ENCODE measurements at regions not wholly inside any gene's neighbourhood (a gene's known extent, or its start where the extent isn't known, plus 50 kb on each side); places are given as distances from the start of the nearest gene placed in this dataset.
"Not testable (repeated sequence)": the region's sequence is repeated elsewhere in the genome, so short reads cannot be mapped to it uniquely, and the experiment has no call there.

DNA sequence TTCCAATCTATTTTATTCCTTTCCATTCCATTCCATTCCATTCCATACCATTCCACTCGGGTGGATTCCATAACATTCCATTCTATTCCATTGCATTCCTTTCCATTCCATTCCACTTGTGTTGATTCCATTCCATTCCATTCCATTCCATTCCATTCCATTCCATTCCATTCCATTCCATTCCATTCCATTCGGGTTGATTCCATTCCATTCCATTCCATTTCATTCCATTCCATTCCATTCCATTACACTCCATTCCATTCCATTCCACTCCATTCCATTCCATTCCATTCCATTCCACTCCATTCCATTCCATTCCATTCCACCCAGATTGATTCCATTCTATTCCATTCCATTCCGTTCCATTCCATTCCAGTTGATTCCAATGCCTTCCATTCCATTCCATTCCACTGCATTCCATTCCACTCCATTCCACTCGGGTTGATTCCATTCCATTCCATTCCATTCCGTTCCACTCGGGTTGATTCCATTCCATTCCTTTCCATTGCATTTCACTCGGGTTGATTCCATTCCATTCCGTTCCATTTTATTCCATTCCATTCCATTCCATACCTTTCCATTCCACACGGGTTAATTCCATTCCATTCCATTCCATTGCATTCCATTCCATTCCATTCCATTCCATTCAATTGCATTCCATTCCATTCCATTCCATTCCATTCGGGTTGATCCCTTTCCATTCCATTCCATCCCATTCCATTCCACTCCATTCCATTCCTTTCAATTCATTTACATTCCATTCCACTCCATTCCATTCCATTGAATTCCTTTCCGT lies 168.4 kb downstream of the CWH43 start:
- H3K27ac ChIP-seq; H3K4me1 ChIP-seq; DNase-seq; H3K36me3 ChIP-seq (ENCODE audit: insufficient read depth in 1 of 2, low read depth in 1 of 2); H3K4me3 ChIP-seq; intact Hi-C loops (cut with DNase I); H3K27me3 ChIP-seq (ENCODE audit: insufficient read depth in 3 of 3, low read length in 2 of 3): not testable (repeated sequence)
- WGBS, 3 donors, result 56 to 59% (median 57%) methylated on average over 11 of the region's 11 CpGs
- peak; percentile 74 to 81 (median 78) for ATAC-seq
- H3K9me3 ChIP-seq, result peaks cover 14% of the 10 kb centered on the region

DNA sequence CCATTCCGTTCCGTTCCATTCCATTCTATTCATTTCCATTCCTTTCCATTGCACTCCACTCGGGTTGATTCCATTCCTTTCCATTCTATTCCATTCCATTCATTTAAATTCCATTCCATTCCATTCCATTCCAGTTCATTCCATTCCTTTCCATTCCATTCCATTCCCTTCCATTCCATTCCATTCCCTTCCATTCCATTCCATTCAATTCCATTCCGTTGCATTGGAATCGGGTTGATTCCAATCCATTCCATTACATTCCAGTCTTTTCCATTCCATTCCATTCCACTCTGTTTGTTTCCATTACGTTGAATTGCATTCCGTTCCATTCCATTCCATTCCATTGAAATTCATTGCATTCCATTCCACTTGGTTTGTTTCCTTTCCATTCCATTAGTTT lies 169.2 kb downstream of the CWH43 start:
- WGBS, 3 donors, result 68 to 74% (median 72%) methylated on average over 7 of the region's 7 CpGs
- H3K4me3 ChIP-seq; ATAC-seq; H3K9me3 ChIP-seq; H3K27ac ChIP-seq; H3K36me3 ChIP-seq (ENCODE audit: insufficient read depth in 1 of 2, low read depth in 1 of 2); H3K4me1 ChIP-seq; H3K27me3 ChIP-seq (ENCODE audit: insufficient read depth in 3 of 3, low read length in 2 of 3); DNase-seq; intact Hi-C loops (cut with DNase I): not testable (repeated sequence)

DNA sequence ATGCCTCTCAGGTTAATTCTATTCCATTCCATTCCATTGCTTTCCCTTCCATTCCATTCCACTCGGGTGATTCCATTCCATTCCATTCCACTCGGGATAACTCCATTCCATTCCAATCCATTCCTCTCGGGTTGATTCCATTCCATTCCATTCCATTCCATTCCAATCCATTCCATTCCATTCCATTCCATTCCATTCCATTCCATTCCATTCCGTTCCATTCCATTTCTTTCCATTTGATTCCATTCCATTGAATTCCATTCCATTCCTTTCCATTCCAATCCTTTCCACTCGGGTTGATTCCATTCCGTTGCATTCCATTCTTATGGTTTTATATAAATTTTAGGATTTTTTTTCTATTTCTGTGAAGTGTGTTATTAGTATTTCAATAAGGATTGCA lies 170.2 kb downstream of the CWH43 start:
- H3K9me3 ChIP-seq; intact Hi-C loops (cut with DNase I): not testable (repeated sequence)

DNA sequence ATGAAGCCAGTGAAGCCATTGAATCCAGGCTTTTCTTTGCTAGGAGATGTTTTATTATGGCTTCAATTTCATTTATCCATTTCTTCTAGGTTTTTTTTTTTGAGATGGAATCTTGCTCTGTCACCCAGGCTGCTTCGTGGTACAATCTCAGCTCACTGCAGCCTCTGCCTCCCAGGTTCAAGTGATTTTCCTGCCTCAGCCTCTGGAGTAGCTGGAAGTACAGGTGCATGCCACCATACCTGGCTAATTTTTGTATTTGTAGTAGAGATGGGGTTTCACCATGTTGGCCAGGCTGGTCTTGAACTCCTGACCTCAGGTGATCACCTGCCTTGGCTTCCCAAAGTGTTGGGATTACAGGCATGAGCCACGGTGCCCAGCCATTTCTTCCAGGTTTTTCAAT lies 171.6 kb downstream of the CWH43 start:
- WGBS, 3 donors, result 43 to 59% (median 46%) methylated on average over 2 of the region's 2 CpGs
- H3K36me3 ChIP-seq (ENCODE audit: insufficient read depth in 1 of 2, low read depth in 1 of 2); H3K27ac ChIP-seq; H3K4me3 ChIP-seq; H3K27me3 ChIP-seq (ENCODE audit: insufficient read depth in 3 of 3, low read length in 2 of 3); ATAC-seq; H3K4me1 ChIP-seq; H3K9me3 ChIP-seq; intact Hi-C loops (cut with DNase I); DNase-seq: not testable (repeated sequence)

More for the DNA sequence above, 170.2 kb downstream of the CWH43 start:
- not testable (repeated sequence) for H3K27ac ChIP-seq; DNase-seq; H3K36me3 ChIP-seq (ENCODE audit: insufficient read depth in 1 of 2, low read depth in 1 of 2); H3K27me3 ChIP-seq (ENCODE audit: insufficient read depth in 3 of 3, low read length in 2 of 3); H3K4me3 ChIP-seq; H3K4me1 ChIP-seq
- 61 to 62% (median 61%) methylated on average over 6 of the region's 6 CpGs for WGBS, 3 donors
- peak in 3 of 4 donors; percentile 40 to 48 (median 41) for ATAC-seq

DNA sequence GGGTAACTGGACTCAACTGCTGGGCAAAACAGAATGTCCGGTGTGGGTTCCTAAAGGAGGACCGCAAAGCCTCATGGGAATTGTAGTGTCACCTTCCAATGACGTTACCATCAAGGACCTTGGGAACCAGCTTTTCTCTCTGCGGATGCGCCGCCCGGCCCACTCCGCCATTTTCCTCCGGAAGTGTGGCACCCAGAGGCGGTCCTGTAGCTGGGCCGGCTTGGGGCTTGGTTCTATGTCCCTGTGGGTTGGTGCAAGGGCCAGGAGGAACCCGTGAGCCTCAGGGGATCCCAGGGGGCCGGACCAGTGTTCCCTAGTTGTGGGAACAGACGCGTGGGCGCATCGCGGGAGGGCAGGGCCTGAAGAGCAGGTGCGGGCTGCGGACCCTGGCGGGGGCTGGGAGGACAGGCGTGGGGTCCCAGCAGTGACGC lies 175.1 kb downstream of the CWH43 start:
- H3K27me3 ChIP-seq (ENCODE audit: insufficient read depth in 3 of 3, low read length in 2 of 3); H3K4me1 ChIP-seq; intact Hi-C loops (cut with DNase I); H3K36me3 ChIP-seq (ENCODE audit: insufficient read depth in 1 of 2, low read depth in 1 of 2); ATAC-seq; H3K4me3 ChIP-seq; H3K27ac ChIP-seq; DNase-seq; H3K9me3 ChIP-seq: not testable (repeated sequence)
- WGBS, 3 donors, result 72 to 82% (median 80%) methylated on average over 23 of the region's 23 CpGs

DNA sequence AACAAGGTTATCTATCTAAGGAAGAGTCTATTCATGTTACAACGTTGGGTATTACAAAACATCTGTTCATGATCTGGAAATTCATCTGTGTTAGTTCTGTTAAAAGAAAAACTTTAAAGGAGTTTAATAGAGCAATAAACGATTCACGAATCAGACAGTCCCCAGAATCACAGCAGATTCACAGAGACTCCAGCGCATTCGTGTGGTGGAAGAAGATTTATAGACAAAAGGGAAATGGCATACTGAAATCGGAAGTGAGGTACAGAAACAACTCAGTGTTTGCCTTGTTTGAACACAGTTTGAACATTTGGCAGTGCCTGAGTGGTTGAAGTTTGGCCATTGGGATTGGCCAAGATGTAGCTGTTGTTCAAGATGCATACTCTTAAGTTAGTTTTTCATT lies 178.8 kb downstream of the CWH43 start:
- H3K4me1 ChIP-seq; H3K27ac ChIP-seq; H3K36me3 ChIP-seq (ENCODE audit: insufficient read depth in 1 of 2, low read depth in 1 of 2); ATAC-seq; H3K4me3 ChIP-seq; H3K27me3 ChIP-seq (ENCODE audit: insufficient read depth in 3 of 3, low read length in 2 of 3); DNase-seq; H3K9me3 ChIP-seq; intact Hi-C loops (cut with DNase I): not testable (repeated sequence)
- 41 to 62% (median 59%) methylated on average over 6 of the region's 6 CpGs for WGBS, 3 donors

DNA sequence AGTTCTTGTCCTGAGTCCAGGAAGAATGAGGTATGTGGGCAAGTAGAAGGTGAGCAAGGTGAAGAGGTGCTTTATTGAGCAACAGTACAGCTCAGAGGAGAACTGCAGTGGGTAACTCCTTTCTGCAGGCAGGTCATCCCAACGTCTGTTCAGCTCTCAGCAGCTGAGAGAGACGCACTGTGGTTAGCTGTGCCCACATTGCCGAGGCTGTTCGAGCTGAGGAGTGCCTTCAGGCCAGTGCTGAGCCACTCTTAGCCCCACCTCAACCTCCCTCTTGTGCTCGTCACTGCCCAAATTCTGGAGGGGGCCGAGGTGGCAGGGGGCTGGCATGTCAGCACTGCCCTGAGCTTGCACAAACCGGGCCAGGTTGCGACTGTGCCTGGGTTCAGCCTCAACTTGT lies 191.8 kb downstream of the CWH43 start:
- intact Hi-C loops (cut with DNase I); H3K9me3 ChIP-seq; H3K36me3 ChIP-seq (ENCODE audit: insufficient read depth in 1 of 2, low read depth in 1 of 2); H3K4me3 ChIP-seq; ATAC-seq; DNase-seq; H3K4me1 ChIP-seq; H3K27me3 ChIP-seq (ENCODE audit: insufficient read depth in 3 of 3, low read length in 2 of 3); H3K27ac ChIP-seq: not testable (repeated sequence)
- WGBS, 3 donors, result 58 to 73% (median 66%) methylated on average over 7 to 8 of the region's 8 CpGs

DNA sequence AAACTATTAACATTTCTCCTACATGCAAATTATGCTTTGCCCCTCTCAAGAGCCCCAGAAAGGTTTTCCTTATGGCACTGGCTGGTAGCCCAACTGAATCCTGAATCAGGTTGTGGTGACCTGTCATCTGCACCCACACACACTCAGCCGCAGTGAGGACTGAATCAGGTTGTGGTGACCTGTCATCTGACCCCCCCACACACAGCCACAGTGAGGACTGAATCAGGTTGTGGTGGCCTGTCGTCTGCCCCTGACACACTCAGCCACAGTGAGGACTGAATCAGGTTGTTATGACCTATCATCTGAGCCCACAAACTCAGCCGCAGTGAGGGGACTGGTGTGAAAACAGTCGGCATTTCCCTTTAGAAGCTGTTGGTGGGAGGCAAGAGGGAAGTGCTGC lies 195.0 kb downstream of the CWH43 start:
- intact Hi-C loops (cut with DNase I); H3K27me3 ChIP-seq (ENCODE audit: insufficient read depth in 3 of 3, low read length in 2 of 3); H3K27ac ChIP-seq; ATAC-seq; H3K9me3 ChIP-seq; H3K36me3 ChIP-seq (ENCODE audit: insufficient read depth in 1 of 2, low read depth in 1 of 2); H3K4me3 ChIP-seq; DNase-seq; H3K4me1 ChIP-seq: not testable (repeated sequence)
- 58 to 68% (median 63%) methylated on average over 4 of the region's 4 CpGs for WGBS, 3 donors

DNA sequence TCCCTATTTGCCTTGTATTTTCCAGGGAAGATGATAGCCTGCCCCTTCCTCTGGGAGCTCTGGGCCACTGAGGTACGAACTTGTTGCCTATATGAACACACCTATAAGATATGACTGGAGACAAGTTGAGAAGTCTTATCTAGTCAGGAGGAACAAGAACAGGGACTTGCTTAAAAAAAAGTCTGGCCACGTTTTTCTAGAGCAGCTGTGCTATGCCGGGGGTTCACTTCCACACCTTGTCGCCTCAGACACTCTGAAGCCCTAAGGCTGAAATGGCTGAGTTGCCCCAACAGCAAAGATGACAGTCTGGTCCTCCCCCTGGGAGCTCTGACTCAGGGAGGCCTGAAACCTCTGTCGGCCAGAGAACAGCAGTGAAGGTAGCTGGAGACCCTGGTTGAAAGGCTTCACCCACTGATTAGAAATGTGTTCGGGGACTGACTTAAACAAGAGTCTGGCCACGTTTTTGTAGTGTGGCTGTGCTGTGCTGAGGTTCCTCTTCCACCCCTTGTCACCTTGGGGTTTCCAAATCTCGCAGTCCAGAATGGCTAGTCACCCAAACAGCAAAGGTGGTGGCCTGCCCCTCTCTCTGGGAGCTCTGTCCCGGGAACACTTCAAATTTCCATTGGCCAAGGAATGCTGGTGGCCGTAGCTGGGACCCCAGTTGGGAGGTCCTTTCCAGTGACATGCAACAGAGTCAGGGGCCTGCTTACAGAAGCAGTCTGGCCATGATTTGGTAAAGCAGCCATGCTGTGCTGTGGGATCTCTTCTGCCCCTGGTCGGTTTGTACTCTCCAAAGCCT lies 225.5 kb downstream of the CWH43 start:
- intact Hi-C loops (cut with DNase I); H3K9me3 ChIP-seq; H3K36me3 ChIP-seq (ENCODE audit: insufficient read depth in 1 of 2, low read depth in 1 of 2); H3K4me3 ChIP-seq; H3K4me1 ChIP-seq; DNase-seq; H3K27ac ChIP-seq; H3K27me3 ChIP-seq (ENCODE audit: insufficient read depth in 3 of 3, low read length in 2 of 3); ATAC-seq: not testable (repeated sequence)
- 52 to 55% (median 53%) methylated on average over 11 of the region's 11 CpGs for WGBS, 3 donors

DNA sequence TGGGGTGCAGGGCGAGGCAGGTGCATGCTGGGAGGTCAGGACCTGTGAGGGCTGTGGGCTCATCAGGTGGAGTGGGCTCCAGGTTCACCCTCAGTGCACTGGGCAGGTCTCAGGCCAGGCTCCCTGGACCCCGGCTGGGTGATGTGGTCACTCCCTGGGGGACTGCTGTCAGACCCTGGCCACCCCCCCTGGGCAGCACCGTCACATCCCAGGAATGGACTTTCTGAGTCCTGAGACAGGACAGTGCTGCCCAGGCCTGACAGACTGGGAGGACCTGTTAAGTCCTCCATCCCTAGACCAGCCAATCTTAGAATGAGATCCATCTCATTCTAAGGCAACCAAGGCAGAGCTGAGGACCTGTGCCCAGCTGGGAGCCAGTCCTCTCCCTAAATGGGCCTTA lies 227.2 kb downstream of the CWH43 start:
- H3K27ac ChIP-seq; H3K36me3 ChIP-seq (ENCODE audit: insufficient read depth in 1 of 2, low read depth in 1 of 2); H3K4me1 ChIP-seq; H3K9me3 ChIP-seq; ATAC-seq; H3K27me3 ChIP-seq (ENCODE audit: insufficient read depth in 3 of 3, low read length in 2 of 3); H3K4me3 ChIP-seq; intact Hi-C loops (cut with DNase I); DNase-seq: not testable (repeated sequence)
- WGBS, 3 donors, result 29 to 45% (median 39%) methylated on average over 3 of the region's 3 CpGs

DNA sequence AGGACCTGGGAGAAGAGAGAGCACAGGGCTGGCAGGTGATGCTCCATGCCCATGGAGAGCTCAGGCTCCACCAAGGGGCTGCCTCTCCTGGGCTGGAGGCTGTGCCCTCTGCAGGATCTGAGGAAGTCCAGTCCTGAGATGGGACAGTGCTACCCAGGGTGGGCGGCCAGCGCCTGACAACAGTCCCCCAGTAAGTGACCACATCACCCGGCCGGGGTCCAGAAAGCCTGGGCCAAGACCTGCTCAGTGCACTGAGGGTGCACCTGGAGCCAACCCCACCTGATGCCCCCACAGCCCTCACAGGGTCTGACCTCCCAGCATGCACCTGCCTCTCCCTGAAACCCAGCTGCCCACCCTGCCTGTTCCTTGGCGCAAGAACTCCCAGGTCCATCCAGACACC lies 227.7 kb downstream of the CWH43 start:
- H3K4me1 ChIP-seq; H3K4me3 ChIP-seq; H3K9me3 ChIP-seq; ATAC-seq; H3K27ac ChIP-seq; H3K36me3 ChIP-seq (ENCODE audit: insufficient read depth in 1 of 2, low read depth in 1 of 2); DNase-seq; H3K27me3 ChIP-seq (ENCODE audit: insufficient read depth in 3 of 3, low read length in 2 of 3); intact Hi-C loops (cut with DNase I): not testable (repeated sequence)
- 70 to 88% (median 82%) methylated on average over 5 of the region's 5 CpGs for WGBS, 3 donors
